ENCODE measurements at regions not wholly inside any gene's neighbourhood (a gene's known extent, or its start where the extent isn't known, plus 50 kb on each side); places are given as distances from the start of the nearest gene placed in this dataset.

DNA sequence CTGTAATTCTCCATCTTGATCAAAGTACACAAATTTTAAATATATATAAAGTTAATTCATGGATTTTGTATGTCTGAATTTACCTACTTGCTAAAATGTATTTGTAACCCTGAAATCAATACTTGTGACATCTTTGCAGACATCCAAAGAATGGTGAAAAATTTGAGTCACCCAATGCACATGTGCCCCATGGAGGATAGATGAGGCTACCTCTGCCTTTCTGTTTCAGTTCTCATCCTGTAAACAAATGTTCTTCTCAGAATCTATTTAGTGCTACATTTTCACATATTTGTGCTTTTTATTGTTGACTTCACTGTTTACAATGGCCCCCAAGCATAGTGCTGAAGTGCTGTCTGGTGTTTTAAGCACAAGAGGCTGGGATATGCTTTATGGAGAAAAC is 171.5 kb downstream of the LRATD1 start:
- TF ChIP-seq, protein P1, sequence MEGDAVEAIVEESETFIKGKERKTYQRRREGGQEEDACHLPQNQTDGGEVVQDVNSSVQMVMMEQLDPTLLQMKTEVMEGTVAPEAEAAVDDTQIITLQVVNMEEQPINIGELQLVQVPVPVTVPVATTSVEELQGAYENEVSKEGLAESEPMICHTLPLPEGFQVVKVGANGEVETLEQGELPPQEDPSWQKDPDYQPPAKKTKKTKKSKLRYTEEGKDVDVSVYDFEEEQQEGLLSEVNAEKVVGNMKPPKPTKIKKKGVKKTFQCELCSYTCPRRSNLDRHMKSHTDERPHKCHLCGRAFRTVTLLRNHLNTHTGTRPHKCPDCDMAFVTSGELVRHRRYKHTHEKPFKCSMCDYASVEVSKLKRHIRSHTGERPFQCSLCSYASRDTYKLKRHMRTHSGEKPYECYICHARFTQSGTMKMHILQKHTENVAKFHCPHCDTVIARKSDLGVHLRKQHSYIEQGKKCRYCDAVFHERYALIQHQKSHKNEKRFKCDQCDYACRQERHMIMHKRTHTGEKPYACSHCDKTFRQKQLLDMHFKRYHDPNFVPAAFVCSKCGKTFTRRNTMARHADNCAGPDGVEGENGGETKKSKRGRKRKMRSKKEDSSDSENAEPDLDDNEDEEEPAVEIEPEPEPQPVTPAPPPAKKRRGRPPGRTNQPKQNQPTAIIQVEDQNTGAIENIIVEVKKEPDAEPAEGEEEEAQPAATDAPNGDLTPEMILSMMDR (tag by site-specific recombination; IDR thresholded peaks at IDR 0.05) = no peak
- no peak for TF ChIP-seq KLF16 (tag by site-specific recombination; IDR thresholded peaks at IDR 0.05)
- TF ChIP-seq, protein P2, sequence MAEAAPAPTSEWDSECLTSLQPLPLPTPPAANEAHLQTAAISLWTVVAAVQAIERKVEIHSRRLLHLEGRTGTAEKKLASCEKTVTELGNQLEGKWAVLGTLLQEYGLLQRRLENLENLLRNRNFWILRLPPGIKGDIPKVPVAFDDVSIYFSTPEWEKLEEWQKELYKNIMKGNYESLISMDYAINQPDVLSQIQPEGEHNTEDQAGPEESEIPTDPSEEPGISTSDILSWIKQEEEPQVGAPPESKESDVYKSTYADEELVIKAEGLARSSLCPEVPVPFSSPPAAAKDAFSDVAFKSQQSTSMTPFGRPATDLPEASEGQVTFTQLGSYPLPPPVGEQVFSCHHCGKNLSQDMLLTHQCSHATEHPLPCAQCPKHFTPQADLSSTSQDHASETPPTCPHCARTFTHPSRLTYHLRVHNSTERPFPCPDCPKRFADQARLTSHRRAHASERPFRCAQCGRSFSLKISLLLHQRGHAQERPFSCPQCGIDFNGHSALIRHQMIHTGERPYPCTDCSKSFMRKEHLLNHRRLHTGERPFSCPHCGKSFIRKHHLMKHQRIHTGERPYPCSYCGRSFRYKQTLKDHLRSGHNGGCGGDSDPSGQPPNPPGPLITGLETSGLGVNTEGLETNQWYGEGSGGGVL (tag by site-specific recombination; IDR thresholded peaks at IDR 0.05) = no peak
- TF ChIP-seq ZNF184 (tag by site-specific recombination; IDR thresholded peaks at IDR 0.05) = no peak

Measured in HEK293 (cell line).